ENCODE measurements at regions not wholly inside any gene's neighbourhood (a gene's known extent, or its start where the extent isn't known, plus 50 kb on each side); places are given as distances from the start of the nearest gene placed in this dataset.
"Not testable (repeated sequence)": the region's sequence is repeated elsewhere in the genome, so short reads cannot be mapped to it uniquely, and the experiment has no call there.

- TF ChIP-seq CTCF (optimal IDR thresholded peaks at IDR 0.05 in 1 of 3, IDR thresholded peaks at IDR 0.05 in 1 of 3, conservative IDR thresholded peaks at IDR 0.05 in 1 of 3; ENCODE audit: extremely low read depth in 1 of 3, insufficient read depth in 2 of 3, low read length in 3 of 3): no peak
- no peak for TF ChIP-seq EZH2 (IDR thresholded peaks at IDR 0.05; ENCODE audit: low read length)
- dilution Hi-C loops (cut with MboI; ENCODE audit: extremely low pct_ligation_motif_present, low sequenced_read_pairs): no loop called here
- no peak overlapping the region for H3K4me2 ChIP-seq (ENCODE audit: control insufficient read depth, extremely low read depth, insufficient read depth, low read depth, low read length)
- H3K27ac ChIP-seq (ENCODE audit: control insufficient read depth, insufficient read depth, low read length): no peak overlapping the region
- DNase-seq (ENCODE audit: low read depth, low spot score) (no peak), FAIRE-seq (no peak)
- no peaks in the 10 kb centered on the region for H3K79me2 ChIP-seq (ENCODE audit: control insufficient read depth, insufficient read depth, low read length)
- no peaks in the 10 kb centered on the region for H3K9me1 ChIP-seq (ENCODE audit: control insufficient read depth, extremely low read depth, insufficient read depth, low read length)
- no peaks in the 10 kb centered on the region for H3K36me3 ChIP-seq (ENCODE audit: control insufficient read depth in 2 of 2, extremely low read depth in 1 of 2, insufficient read depth in 2 of 2, low read length in 2 of 2)
- no peaks in the 10 kb centered on the region for H4K20me1 ChIP-seq (ENCODE audit: control insufficient read depth, extremely low read depth, insufficient read depth, low read length)
- H3K4me3 ChIP-seq (ENCODE audit: control insufficient read depth in 2 of 3, extremely low read depth in 1 of 3, insufficient read depth in 2 of 3, low read depth in 1 of 3, low read length in 3 of 3): no peak overlapping the region
- no peaks in the 10 kb centered on the region for H3K27me3 ChIP-seq (ENCODE audit: control insufficient read depth, extremely low read depth, insufficient read depth, low read length)
- no peaks in the 10 kb centered on the region for H3K4me1 ChIP-seq (ENCODE audit: control insufficient read depth, extremely low read depth, insufficient read depth, low read length)
- H3K9ac ChIP-seq (ENCODE audit: control insufficient read depth, extremely low read depth, insufficient read depth, low read length): no peak overlapping the region
- no peaks in the 10 kb centered on the region for H3K9me3 ChIP-seq (ENCODE audit: control insufficient read depth, low read depth, low read length)
- H2AFZ ChIP-seq (ENCODE audit: control insufficient read depth, low read length): no peak overlapping the region
Measured at GRCh38 chr10:61047081-61047480, 103.1 kb upstream of the RHOBTB1 start.

GRCh38 chr10:61045480-61045879, 101.5 kb upstream of the RHOBTB1 start:
- DNase-seq (ENCODE audit: low read depth, low spot score); H3K27me3 ChIP-seq (ENCODE audit: control insufficient read depth, extremely low read depth, insufficient read depth, low read length); H2AFZ ChIP-seq (ENCODE audit: control insufficient read depth, low read length); H3K4me2 ChIP-seq (ENCODE audit: control insufficient read depth, extremely low read depth, insufficient read depth, low read depth, low read length); H3K9me1 ChIP-seq (ENCODE audit: control insufficient read depth, extremely low read depth, insufficient read depth, low read length); H3K4me3 ChIP-seq (ENCODE audit: control insufficient read depth in 2 of 3, extremely low read depth in 1 of 3, insufficient read depth in 2 of 3, low read depth in 1 of 3, low read length in 3 of 3); H3K27ac ChIP-seq (ENCODE audit: control insufficient read depth, insufficient read depth, low read length); H3K9ac ChIP-seq (ENCODE audit: control insufficient read depth, extremely low read depth, insufficient read depth, low read length); H4K20me1 ChIP-seq (ENCODE audit: control insufficient read depth, extremely low read depth, insufficient read depth, low read length); H3K9me3 ChIP-seq (ENCODE audit: control insufficient read depth, low read depth, low read length); H3K79me2 ChIP-seq (ENCODE audit: control insufficient read depth, insufficient read depth, low read length); dilution Hi-C loops (cut with MboI; ENCODE audit: extremely low pct_ligation_motif_present, low sequenced_read_pairs); FAIRE-seq; H3K36me3 ChIP-seq (ENCODE audit: control insufficient read depth in 2 of 2, extremely low read depth in 1 of 2, insufficient read depth in 2 of 2, low read length in 2 of 2); H3K4me1 ChIP-seq (ENCODE audit: control insufficient read depth, extremely low read depth, insufficient read depth, low read length): not testable (repeated sequence)

GRCh38 chr10:61042533-61042932, 98.5 kb upstream of the RHOBTB1 start:
- Histone ChIP-seq H3K36me3 (ENCODE audit: control insufficient read depth in 2 of 2, extremely low read depth in 1 of 2, insufficient read depth in 2 of 2, low read length in 2 of 2) (no peaks in the 10 kb centered on the region), H3K79me2 (ENCODE audit: control insufficient read depth, insufficient read depth, low read length) (no peaks in the 10 kb centered on the region), H3K27ac (ENCODE audit: control insufficient read depth, insufficient read depth, low read length) (no peak overlapping the region), H3K9ac (ENCODE audit: control insufficient read depth, extremely low read depth, insufficient read depth, low read length) (no peak overlapping the region), H3K4me2 (ENCODE audit: control insufficient read depth, extremely low read depth, insufficient read depth, low read depth, low read length) (no peak overlapping the region), H4K20me1 (ENCODE audit: control insufficient read depth, extremely low read depth, insufficient read depth, low read length) (no peaks in the 10 kb centered on the region), H2AFZ (ENCODE audit: control insufficient read depth, low read length) (no peak overlapping the region), H3K9me3 (ENCODE audit: control insufficient read depth, low read depth, low read length) (no peaks in the 10 kb centered on the region), H3K4me3 (ENCODE audit: control insufficient read depth in 2 of 3, extremely low read depth in 1 of 3, insufficient read depth in 2 of 3, low read depth in 1 of 3, low read length in 3 of 3) (no peak overlapping the region), H3K27me3 (ENCODE audit: control insufficient read depth, extremely low read depth, insufficient read depth, low read length) (no peaks in the 10 kb centered on the region), H3K4me1 (ENCODE audit: control insufficient read depth, extremely low read depth, insufficient read depth, low read length) (no peaks in the 10 kb centered on the region), H3K9me1 (ENCODE audit: control insufficient read depth, extremely low read depth, insufficient read depth, low read length) (no peaks in the 10 kb centered on the region)
- dilution Hi-C loops (cut with MboI; ENCODE audit: extremely low pct_ligation_motif_present, low sequenced_read_pairs): no loop called here
- FAIRE-seq: no peak
- no peak for TF ChIP-seq CTCF (optimal IDR thresholded peaks at IDR 0.05 in 1 of 3, IDR thresholded peaks at IDR 0.05 in 1 of 3, conservative IDR thresholded peaks at IDR 0.05 in 1 of 3; ENCODE audit: extremely low read depth in 1 of 3, insufficient read depth in 2 of 3, low read length in 3 of 3)
- TF ChIP-seq EZH2 (IDR thresholded peaks at IDR 0.05; ENCODE audit: low read length): no peak
- no peak for DNase-seq (ENCODE audit: low read depth, low spot score)

Data from keratinocyte (primary cell).